Chondrocyte (in vitro differentiated cells): ENCODE measurements at regions not wholly inside any gene's neighbourhood (a gene's known extent, or its start where the extent isn't known, plus 50 kb on each side); places are given as distances from the start of the nearest gene placed in this dataset.

ENCODE experiments used
- DNase-seq: peaks from one replicate; pipeline ENCODE4 v3.0.0; 2021; ENCODE audit warnings: mixed read lengths, low spot score
- H3K27ac Mint-ChIP-seq: one replicate; pipeline ENCODE4 v1.8.0; 2021; ENCODE audit warnings: mild to moderate bottlenecking, moderate library complexity, mixed read lengths; ENCODE audit not compliant: unreplicated experiment
- H3K27me3 Mint-ChIP-seq: 2 replicates; pipeline ENCODE4 v1.8.0; 2021; ENCODE audit warnings: low read depth, mixed read lengths
- H3K36me3 Mint-ChIP-seq: 2 replicates; pipeline ENCODE4 v1.8.0; 2021; ENCODE audit warnings: low read depth, mixed read lengths
- H3K4me1 Mint-ChIP-seq: 2 replicates; pipeline ENCODE4 v1.8.0; 2021; ENCODE audit warnings: low read depth, mild to moderate bottlenecking, mixed read lengths
- H3K4me3 Mint-ChIP-seq: one replicate; pipeline ENCODE4 v1.8.0; 2021; ENCODE audit warnings: mild to moderate bottlenecking, moderate library complexity, mixed read lengths; ENCODE audit not compliant: unreplicated experiment
- H3K9me3 Mint-ChIP-seq: 2 replicates; pipeline ENCODE4 v1.8.0; 2021; ENCODE audit warnings: low read depth, mixed read lengths
- TF ChIP-seq, protein P1 (sequence below): fragments of 200-600 bp; sonication (generic); IDR thresholded peaks from 2 replicates; pipeline ENCODE4 v1.5.0; 2021; ENCODE audit warnings: antibody characterized with exemption, mild to moderate bottlenecking, moderate library complexity

DNA sequence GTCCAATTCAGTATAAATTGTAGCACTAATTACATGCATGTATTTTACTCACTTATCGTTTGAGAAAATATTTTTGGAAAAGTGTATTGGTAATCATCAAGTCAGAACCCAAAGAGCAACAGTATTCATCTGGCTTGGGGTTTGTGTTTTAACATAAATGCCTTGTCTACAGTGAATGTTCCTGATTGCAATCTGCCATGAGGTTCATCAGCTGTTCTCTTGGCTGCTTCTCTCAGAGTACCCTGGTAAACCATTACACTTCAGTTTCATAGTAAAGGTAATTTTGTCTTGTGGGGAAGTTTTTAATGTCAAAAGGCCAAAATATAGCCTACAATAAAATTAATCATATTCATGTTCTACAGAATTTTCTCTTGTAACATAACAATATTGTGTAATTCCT lies 150.3 kb downstream of the IFI44 start:
- Mint-ChIP-seq H3K27ac (no peak overlapping the region), H3K36me3 (no peaks in the 10 kb centered on the region), H3K4me1 (no peaks in the 10 kb centered on the region), H3K4me3 (no peak overlapping the region), H3K27me3 (no peaks in the 10 kb centered on the region), H3K9me3 (no peaks in the 10 kb centered on the region)
- no peak for DNase-seq
- TF ChIP-seq, protein P1, sequence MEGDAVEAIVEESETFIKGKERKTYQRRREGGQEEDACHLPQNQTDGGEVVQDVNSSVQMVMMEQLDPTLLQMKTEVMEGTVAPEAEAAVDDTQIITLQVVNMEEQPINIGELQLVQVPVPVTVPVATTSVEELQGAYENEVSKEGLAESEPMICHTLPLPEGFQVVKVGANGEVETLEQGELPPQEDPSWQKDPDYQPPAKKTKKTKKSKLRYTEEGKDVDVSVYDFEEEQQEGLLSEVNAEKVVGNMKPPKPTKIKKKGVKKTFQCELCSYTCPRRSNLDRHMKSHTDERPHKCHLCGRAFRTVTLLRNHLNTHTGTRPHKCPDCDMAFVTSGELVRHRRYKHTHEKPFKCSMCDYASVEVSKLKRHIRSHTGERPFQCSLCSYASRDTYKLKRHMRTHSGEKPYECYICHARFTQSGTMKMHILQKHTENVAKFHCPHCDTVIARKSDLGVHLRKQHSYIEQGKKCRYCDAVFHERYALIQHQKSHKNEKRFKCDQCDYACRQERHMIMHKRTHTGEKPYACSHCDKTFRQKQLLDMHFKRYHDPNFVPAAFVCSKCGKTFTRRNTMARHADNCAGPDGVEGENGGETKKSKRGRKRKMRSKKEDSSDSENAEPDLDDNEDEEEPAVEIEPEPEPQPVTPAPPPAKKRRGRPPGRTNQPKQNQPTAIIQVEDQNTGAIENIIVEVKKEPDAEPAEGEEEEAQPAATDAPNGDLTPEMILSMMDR, result no peak

DNA sequence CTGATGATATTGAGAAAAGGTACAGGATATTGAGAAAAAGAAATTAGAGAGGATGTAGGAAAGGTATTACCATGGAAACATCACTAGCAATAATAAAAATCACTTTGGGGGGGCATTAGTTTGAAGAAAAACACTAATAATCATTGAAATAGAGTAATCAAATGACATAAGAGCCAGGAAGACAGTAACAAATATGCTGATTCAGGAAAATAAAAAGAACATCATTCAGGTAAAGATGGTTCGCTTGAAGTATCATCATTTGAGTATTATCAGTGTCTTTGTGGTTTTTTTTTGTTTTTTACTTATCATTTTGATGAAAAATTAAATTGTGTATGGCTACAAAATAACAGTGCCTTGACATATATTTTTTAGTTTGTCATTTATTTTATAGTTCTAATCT lies 164.5 kb downstream of the IFI44 start:
- TF ChIP-seq, protein P1, result no peak
- Mint-ChIP-seq H3K4me1 (peaks cover 6% of the 10 kb centered on the region), H3K36me3 (no peaks in the 10 kb centered on the region), H3K4me3 (no peak overlapping the region), H3K27ac (no peak overlapping the region), H3K27me3 (no peaks in the 10 kb centered on the region), H3K9me3 (no peaks in the 10 kb centered on the region)
- DNase-seq, result no peak

DNA sequence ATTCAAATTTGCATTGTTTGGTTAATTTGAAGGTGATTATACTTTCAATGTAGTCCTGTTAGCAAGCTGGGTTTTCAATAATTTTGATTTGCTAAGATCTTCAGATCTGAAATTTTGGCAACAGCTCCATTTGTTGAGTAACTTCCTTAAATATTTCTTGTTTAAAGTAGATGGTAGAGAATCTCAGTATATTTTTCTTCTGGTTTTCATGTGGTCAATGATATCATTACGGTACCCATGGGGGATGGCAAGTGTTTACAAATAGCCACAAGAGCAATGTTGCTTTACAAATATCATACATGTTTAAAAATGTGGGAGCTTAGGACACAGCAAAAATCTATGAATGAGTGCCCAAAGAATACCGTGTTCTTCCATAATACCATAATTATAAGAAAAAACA lies 175.9 kb downstream of the IFI44 start:
- DNase-seq, result no peak
- no peaks in the 10 kb centered on the region for H3K36me3 Mint-ChIP-seq
- no peak overlapping the region for H3K27ac Mint-ChIP-seq
- H3K4me1 Mint-ChIP-seq, result peaks cover 10% of the 10 kb centered on the region
- H3K4me3 Mint-ChIP-seq, result no peak overlapping the region
- peaks cover 2% of the 10 kb centered on the region for H3K9me3 Mint-ChIP-seq
- no peaks in the 10 kb centered on the region for H3K27me3 Mint-ChIP-seq
- TF ChIP-seq, protein P1, result no peak

DNA sequence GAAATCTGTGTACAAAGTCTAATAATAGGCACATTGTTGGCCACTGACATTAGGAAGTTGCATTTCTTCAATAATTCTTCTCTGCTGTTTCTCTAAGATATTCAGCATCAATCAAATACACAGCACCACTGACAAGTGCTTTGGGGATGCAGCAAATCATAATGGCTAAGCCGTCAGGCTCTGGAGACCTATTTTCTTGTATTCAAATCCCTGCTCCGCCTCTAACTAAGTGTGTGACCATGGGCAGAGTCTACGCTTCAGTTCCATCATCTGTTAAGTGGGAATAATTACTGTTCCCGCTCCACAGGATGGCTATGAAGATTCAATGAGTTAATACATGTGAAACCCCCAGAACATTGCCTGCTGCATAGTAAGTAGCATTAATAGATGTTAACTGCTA lies 176.9 kb downstream of the ADGRL4 start:
- TF ChIP-seq, protein P1, result no peak
- no peaks in the 10 kb centered on the region for H3K36me3 Mint-ChIP-seq
- DNase-seq, result no peak
- H3K4me3 Mint-ChIP-seq, result no peak overlapping the region
- H3K27me3 Mint-ChIP-seq, result no peaks in the 10 kb centered on the region
- peaks cover 3% of the 10 kb centered on the region for H3K9me3 Mint-ChIP-seq
- no peak overlapping the region for H3K27ac Mint-ChIP-seq
- H3K4me1 Mint-ChIP-seq, result peaks cover 49% of the 10 kb centered on the region

DNA sequence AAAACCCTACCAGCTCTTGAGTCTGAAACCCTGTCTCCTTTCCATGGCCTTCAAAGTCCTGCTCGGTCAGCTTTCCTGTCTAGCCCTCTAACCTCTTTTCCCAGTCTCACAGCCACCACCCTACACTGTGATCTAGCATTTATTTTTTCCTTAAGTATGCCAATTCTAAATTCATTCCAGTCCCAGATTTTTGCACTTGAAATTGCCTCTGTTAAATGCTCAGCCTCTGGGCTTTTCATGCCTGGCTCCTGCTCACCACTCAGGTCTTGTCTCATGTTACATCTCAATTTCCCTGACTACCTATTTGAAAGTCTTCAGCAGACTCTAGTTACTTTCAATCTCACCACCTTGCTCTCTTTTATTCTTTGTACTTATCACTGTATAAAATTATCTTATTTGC lies 176.2 kb downstream of the ADGRL4 start:
- TF ChIP-seq, protein P1, result no peak
- H3K9me3 Mint-ChIP-seq, result peaks cover 3% of the 10 kb centered on the region
- DNase-seq, result no peak
- H3K4me1 Mint-ChIP-seq, result peaks cover 49% of the 10 kb centered on the region
- peak overlapping the region; percentile 58 for H3K27ac Mint-ChIP-seq
- no peaks in the 10 kb centered on the region for H3K27me3 Mint-ChIP-seq
- H3K4me3 Mint-ChIP-seq, result no peak overlapping the region
- no peaks in the 10 kb centered on the region for H3K36me3 Mint-ChIP-seq
